Kidney epithelial cell (primary cell): ENCODE measurements at regions not wholly inside any gene's neighbourhood (a gene's known extent, or its start where the extent isn't known, plus 50 kb on each side); places are given as distances from the start of the nearest gene placed in this dataset.
"Not testable (repeated sequence)": the region's sequence is repeated elsewhere in the genome, so short reads cannot be mapped to it uniquely, and the experiment has no call there.

Source experiments
- DNase-seq: peaks from one replicate; pipeline ENCODE4 v3.0.0-alpha.2; 2010; ENCODE audit warnings: low read depth
- H3K27me3 ChIP-seq: 2 replicates; pipeline ENCODE4 v1.6.0; 2011; ENCODE audit warnings: low read length; ENCODE audit not compliant: control insufficient read depth, insufficient read depth
- H3K36me3 ChIP-seq: 2 replicates; pipeline ENCODE4 v1.5.1; 2011; ENCODE audit warnings: low read length; ENCODE audit not compliant: control insufficient read depth, insufficient read depth
- H3K4me3 ChIP-seq: 2 replicates; pipeline ENCODE4 v1.5.1; 2011; ENCODE audit warnings: low read depth, mild to moderate bottlenecking, control low read depth, low read length
- TF ChIP-seq, protein P1 (sequence below): IDR thresholded peaks from 2 replicates; pipeline ENCODE4 v1.5.1; 2011; ENCODE audit warnings: mild to moderate bottlenecking, moderate library complexity, low read length, control low read depth, inconsistent platforms; ENCODE audit not compliant: insufficient read depth, poor library complexity, severe bottlenecking

DNA sequence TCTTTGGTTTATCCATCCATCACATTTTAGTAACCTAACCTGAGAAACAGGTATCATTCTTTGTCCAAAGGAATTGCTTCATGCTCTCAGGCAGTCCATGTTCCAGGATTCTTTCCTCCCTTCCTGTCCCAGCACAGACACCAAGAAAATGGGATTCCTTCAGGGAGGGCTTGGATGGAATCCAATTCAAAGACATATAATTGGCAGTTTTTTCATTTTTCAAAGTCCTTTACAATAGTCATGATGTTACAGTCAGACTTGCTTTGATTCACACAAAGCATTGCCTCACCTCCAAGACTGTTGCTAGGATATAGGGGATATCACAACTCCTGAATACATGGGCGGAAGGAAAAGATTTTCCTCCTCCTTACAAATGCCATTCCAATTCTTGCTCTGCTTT lies 241.4 kb upstream of the ACVR2A start:
- no peak for DNase-seq
- no peak overlapping the region for H3K4me3 ChIP-seq
- H3K36me3 ChIP-seq = no peaks in the 10 kb centered on the region
- TF ChIP-seq, protein P1, sequence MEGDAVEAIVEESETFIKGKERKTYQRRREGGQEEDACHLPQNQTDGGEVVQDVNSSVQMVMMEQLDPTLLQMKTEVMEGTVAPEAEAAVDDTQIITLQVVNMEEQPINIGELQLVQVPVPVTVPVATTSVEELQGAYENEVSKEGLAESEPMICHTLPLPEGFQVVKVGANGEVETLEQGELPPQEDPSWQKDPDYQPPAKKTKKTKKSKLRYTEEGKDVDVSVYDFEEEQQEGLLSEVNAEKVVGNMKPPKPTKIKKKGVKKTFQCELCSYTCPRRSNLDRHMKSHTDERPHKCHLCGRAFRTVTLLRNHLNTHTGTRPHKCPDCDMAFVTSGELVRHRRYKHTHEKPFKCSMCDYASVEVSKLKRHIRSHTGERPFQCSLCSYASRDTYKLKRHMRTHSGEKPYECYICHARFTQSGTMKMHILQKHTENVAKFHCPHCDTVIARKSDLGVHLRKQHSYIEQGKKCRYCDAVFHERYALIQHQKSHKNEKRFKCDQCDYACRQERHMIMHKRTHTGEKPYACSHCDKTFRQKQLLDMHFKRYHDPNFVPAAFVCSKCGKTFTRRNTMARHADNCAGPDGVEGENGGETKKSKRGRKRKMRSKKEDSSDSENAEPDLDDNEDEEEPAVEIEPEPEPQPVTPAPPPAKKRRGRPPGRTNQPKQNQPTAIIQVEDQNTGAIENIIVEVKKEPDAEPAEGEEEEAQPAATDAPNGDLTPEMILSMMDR = no peak
- no peaks in the 10 kb centered on the region for H3K27me3 ChIP-seq

GRCh38 chr2:147600646-147601045 lies 244.2 kb upstream of the ACVR2A start:
- TF ChIP-seq, protein P1 = no peak
- DNase-seq = no peak
- H3K36me3 ChIP-seq = no peaks in the 10 kb centered on the region
- no peaks in the 10 kb centered on the region for H3K27me3 ChIP-seq
- H3K4me3 ChIP-seq = no peak overlapping the region

DNA sequence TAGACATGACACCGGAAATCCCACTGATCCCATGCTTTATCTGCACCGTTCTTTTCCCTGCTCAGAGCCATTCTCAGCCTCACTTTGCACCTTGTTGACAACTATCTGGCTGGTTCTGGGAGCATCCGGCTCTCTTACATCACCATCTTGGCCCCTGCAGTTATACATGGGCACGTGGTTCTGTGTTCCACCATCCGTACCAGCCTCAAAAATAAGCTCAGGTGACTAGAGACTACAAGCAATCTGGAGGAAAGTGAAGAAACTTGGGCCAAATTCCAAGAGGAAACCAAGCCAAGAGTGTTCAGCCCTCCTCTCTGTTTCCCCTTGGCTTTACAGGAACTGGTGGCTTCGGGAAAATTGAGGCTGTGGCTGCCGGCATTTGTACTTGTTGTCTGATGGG lies 244.6 kb upstream of the ACVR2A start:
- DNase-seq = no peak
- Histone ChIP-seq H3K36me3 (no peaks in the 10 kb centered on the region), H3K27me3 (no peaks in the 10 kb centered on the region), H3K4me3 (no peak overlapping the region)
- TF ChIP-seq, protein P1 = no peak

DNA sequence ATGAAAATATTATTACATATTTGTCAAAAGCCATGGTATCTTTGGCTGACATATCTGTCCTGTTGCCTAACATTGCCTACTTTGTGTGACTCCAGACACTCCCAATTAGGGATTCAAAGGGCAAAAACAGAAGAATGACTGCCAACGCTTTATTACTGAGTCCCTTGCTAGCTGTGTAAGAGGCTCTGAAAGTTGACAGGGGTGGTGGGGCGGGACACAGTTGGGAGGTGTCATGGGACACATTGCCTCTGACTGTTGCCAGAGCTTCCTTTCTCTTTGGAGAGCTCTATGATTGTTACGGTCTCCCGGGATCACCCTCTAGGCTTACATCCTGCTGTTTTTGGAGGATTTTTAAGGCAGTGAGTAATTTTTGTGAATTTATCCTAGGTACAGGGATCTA lies 249.6 kb upstream of the ACVR2A start:
- DNase-seq = no peak
- no peaks in the 10 kb centered on the region for H3K36me3 ChIP-seq
- TF ChIP-seq, protein P1 = no peak
- no peak overlapping the region for H3K4me3 ChIP-seq
- H3K27me3 ChIP-seq = no peaks in the 10 kb centered on the region

DNA sequence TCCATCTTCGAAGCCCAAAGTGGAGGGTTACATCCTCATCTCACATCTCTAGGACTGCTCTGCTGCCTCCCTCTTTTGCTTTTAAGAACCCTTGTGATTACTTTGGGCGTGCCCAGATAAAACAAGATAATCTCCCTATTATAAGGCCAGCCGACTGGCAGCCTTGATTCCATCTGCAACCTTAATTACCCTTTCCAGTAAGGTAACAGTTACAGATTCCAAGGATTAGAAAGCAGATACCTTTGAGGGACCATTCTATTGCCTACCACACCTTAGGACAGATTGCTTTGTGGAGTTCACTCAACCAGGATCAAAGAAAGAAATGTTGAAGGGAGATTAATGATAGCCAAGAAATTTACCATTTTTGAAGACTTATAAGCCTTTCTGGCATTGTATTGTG lies 250.8 kb upstream of the ACVR2A start:
- H3K4me3 ChIP-seq = no peak overlapping the region
- H3K36me3 ChIP-seq = no peaks in the 10 kb centered on the region
- DNase-seq = no peak
- TF ChIP-seq, protein P1 = no peak
- no peaks in the 10 kb centered on the region for H3K27me3 ChIP-seq

- DNase-seq, H3K36me3 ChIP-seq, H3K4me3 ChIP-seq, H3K27me3 ChIP-seq: not testable (repeated sequence)
These were observed 252.0 kb upstream of the ACVR2A start for GRCh38 chr2:147592784-147593183.
